ENCODE measurements at regions not wholly inside any gene's neighbourhood (a gene's known extent, or its start where the extent isn't known, plus 50 kb on each side); places are given as distances from the start of the nearest gene placed in this dataset.

- Mint-ChIP-seq H3K36me3 (no peaks in the 10 kb centered on the region), H3K9me3 (no peaks in the 10 kb centered on the region), H3K4me3 (no peak overlapping the region), H3K27ac (no peak overlapping the region), H3K27me3 (ENCODE audit: low read depth) (peaks cover 26% of the 10 kb centered on the region), H3K4me1 (no peaks in the 10 kb centered on the region)
- TF ChIP-seq CTCF (IDR thresholded peaks at IDR 0.05; ENCODE audit: unreplicated experiment) = no peak
- DNase-seq (ENCODE audit: low spot score in 2 of 2, unreplicated experiment in 2 of 2) = no peak
Observed at GRCh38 chr2:126446106-126446695, 209.8 kb upstream of the GYPC start.

GRCh38 chr2:126448611-126449010, 207.3 kb upstream of the GYPC start:
- no peak for DNase-seq (ENCODE audit: low spot score in 2 of 2, unreplicated experiment in 2 of 2)
- Mint-ChIP-seq H3K36me3 (no peaks in the 10 kb centered on the region), H3K27ac (no peak overlapping the region), H3K9me3 (no peaks in the 10 kb centered on the region), H3K4me3 (no peak overlapping the region), H3K27me3 (ENCODE audit: low read depth) (peaks cover 21% of the 10 kb centered on the region), H3K4me1 (no peaks in the 10 kb centered on the region)
- no peak for TF ChIP-seq CTCF (IDR thresholded peaks at IDR 0.05; ENCODE audit: unreplicated experiment)

- Mint-ChIP-seq H3K27ac (no peak overlapping the region), H3K36me3 (no peaks in the 10 kb centered on the region)
- TF ChIP-seq CTCF (IDR thresholded peaks at IDR 0.05; ENCODE audit: unreplicated experiment) = no peak
Observed at GRCh38 chr2:126449677-126450076, 206.3 kb upstream of the GYPC start.

GRCh38 chr2:126463892-126464674, 191.9 kb upstream of the GYPC start:
- H3K27ac Mint-ChIP-seq = no peak overlapping the region
- H3K36me3 Mint-ChIP-seq = no peaks in the 10 kb centered on the region
- no peak for DNase-seq (ENCODE audit: low spot score in 2 of 2, unreplicated experiment in 2 of 2)
- no peak for TF ChIP-seq CTCF (IDR thresholded peaks at IDR 0.05; ENCODE audit: unreplicated experiment)
- no peaks in the 10 kb centered on the region for H3K9me3 Mint-ChIP-seq
- H3K4me3 Mint-ChIP-seq = no peak overlapping the region
- no peaks in the 10 kb centered on the region for H3K4me1 Mint-ChIP-seq
- peaks cover 42% of the 10 kb centered on the region for H3K27me3 Mint-ChIP-seq (ENCODE audit: low read depth)

More at GRCh38 chr2:126449677-126450076, 206.3 kb upstream of the GYPC start:
- Mint-ChIP-seq H3K4me1 (no peaks in the 10 kb centered on the region), H3K27me3 (ENCODE audit: low read depth) (peaks cover 14% of the 10 kb centered on the region), H3K4me3 (no peak overlapping the region), H3K9me3 (peaks cover 7% of the 10 kb centered on the region)
- no peak for DNase-seq (ENCODE audit: low spot score in 2 of 2, unreplicated experiment in 2 of 2)

- H3K27me3 Mint-ChIP-seq (ENCODE audit: low read depth) = peaks cover 40% of the 10 kb centered on the region
- TF ChIP-seq CTCF (IDR thresholded peaks at IDR 0.05; ENCODE audit: unreplicated experiment) = no peak
- no peak overlapping the region for H3K27ac Mint-ChIP-seq
- no peak for DNase-seq (ENCODE audit: low spot score in 2 of 2, unreplicated experiment in 2 of 2)
- H3K4me3 Mint-ChIP-seq = no peak overlapping the region
- H3K9me3 Mint-ChIP-seq = no peaks in the 10 kb centered on the region
- H3K36me3 Mint-ChIP-seq = no peaks in the 10 kb centered on the region
- no peaks in the 10 kb centered on the region for H3K4me1 Mint-ChIP-seq
Observed at GRCh38 chr2:126467367-126468054, 188.4 kb upstream of the GYPC start.
